ENCODE measurements at regions not wholly inside any gene's neighbourhood (a gene's known extent, or its start where the extent isn't known, plus 50 kb on each side); places are given as distances from the start of the nearest gene placed in this dataset.
"Not testable (repeated sequence)": the region's sequence is repeated elsewhere in the genome, so short reads cannot be mapped to it uniquely, and the experiment has no call there.

- Histone ChIP-seq H3K27ac (no peak overlapping the region), H3K4me1 (replicated peaks in 1 of 2) (no peaks in the 10 kb centered on the region), H3K4me3 (no peak overlapping the region)
- ATAC-seq (replicated peaks in 6 of 8), result no peak
- 0 to 67% (median 45%) methylated on average over 2 to 5 of the region's 5 CpGs; no CpG with 5 or more reads in 1 of the 10 experiments for WGBS, 10 experiments
- in situ Hi-C loops (cut with MboI; ENCODE audit: low pct_unique_long_range_greater_than_20kb in 2 of 9, low sequenced_read_pairs in 9 of 9, unreplicated experiment in 9 of 9), result no loop called here
Measured at GRCh38 chr7:118436663-118437062, 212.2 kb downstream of the ANKRD7 start.

DNA sequence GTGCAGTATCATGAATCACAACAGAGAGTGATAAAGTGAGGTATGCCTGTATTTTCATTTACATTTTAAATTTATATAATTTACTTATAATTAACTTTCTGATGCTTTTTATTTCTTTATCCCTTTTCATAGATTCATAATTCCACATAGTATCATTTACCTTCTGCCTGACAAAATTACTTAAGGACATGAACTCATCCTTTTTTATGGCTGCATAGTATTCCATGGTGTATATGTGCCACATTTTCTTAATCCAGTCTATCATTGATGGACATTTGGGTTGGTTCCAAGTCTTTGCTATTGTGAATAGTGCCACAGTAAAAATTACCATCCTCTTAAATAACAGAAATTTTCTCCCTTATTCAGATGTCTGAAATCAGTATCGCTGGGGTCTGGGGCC, 224.5 kb downstream of the ANKRD7 start:
- WGBS, 10 experiments, result 91 to 100% (median 100%) methylated on average over 1 of the region's 1 CpG; no CpG with 5 or more reads in 7 of the 10 experiments

GRCh38 chr7:118449797-118450567, 225.5 kb downstream of the ANKRD7 start:
- Histone ChIP-seq H3K4me1 (replicated peaks in 1 of 2) (no peaks in the 10 kb centered on the region), H3K27ac (no peak overlapping the region), H3K4me3 (no peak overlapping the region)
- in situ Hi-C loops (cut with MboI; ENCODE audit: low pct_unique_long_range_greater_than_20kb in 2 of 9, low sequenced_read_pairs in 9 of 9, unreplicated experiment in 9 of 9), result no loop called here
- WGBS, 10 experiments, result 0 to 100% (median 75%) methylated on average over 1 to 2 of the region's 2 CpGs; no CpG with 5 or more reads in 2 of the 10 experiments
- peak in 2 of 8 experiments; percentile 41 to 65 for ATAC-seq (replicated peaks in 6 of 8)

More for the DNA sequence above, 224.5 kb downstream of the ANKRD7 start:
- in situ Hi-C loops (cut with MboI; ENCODE audit: low pct_unique_long_range_greater_than_20kb in 2 of 9, low sequenced_read_pairs in 9 of 9, unreplicated experiment in 9 of 9); H3K4me1 ChIP-seq (replicated peaks in 1 of 2); ATAC-seq (replicated peaks in 6 of 8); H3K4me3 ChIP-seq; H3K27ac ChIP-seq: not testable (repeated sequence)

GRCh38 chr7:118452128-118452527, 227.6 kb downstream of the ANKRD7 start:
- H3K4me1 ChIP-seq (replicated peaks in 1 of 2), result no peaks in the 10 kb centered on the region
- no peak overlapping the region for H3K4me3 ChIP-seq
- no peak overlapping the region for H3K27ac ChIP-seq
- in situ Hi-C loops (cut with MboI; ENCODE audit: low pct_unique_long_range_greater_than_20kb in 2 of 9, low sequenced_read_pairs in 9 of 9, unreplicated experiment in 9 of 9), result no loop called here
- ATAC-seq (replicated peaks in 6 of 8), result no peak

DNA sequence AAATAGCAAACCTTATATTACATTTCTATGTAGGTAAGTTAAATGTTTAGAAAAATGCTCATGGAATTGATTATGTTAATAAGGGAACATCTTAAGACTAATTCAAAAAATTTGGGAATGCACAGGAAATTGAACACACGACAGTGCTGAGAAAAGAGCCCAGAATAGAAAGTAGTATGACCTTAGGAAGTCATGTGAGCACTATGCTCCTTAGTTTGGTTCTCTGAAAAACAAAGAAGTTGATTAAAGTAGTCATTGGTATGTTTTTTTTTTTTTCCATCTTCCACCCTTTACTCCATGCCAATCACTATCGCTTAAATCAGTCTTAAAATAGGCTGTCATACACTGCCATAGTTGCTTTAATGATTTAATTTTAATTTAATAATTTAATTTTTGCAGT, 242.9 kb downstream of the ANKRD7 start:
- no peak overlapping the region for H3K4me3 ChIP-seq
- WGBS, 10 experiments, result 0 to 100% (median 73%) methylated on average over 1 to 2 of the region's 2 CpGs
- no peaks in the 10 kb centered on the region for H3K4me1 ChIP-seq (replicated peaks in 1 of 2)
- in situ Hi-C loops (cut with MboI; ENCODE audit: low pct_unique_long_range_greater_than_20kb in 2 of 9, low sequenced_read_pairs in 9 of 9, unreplicated experiment in 9 of 9), result no loop called here
- no peak for ATAC-seq (replicated peaks in 6 of 8)
- H3K27ac ChIP-seq, result no peak overlapping the region

GRCh38 chr7:118472581-118472980, 248.1 kb downstream of the ANKRD7 start:
- Histone ChIP-seq H3K4me3 (no peak overlapping the region), H3K27ac (no peak overlapping the region), H3K4me1 (replicated peaks in 1 of 2) (no peaks in the 10 kb centered on the region)
- 0 to 100% (median 79%) methylated on average over 1 to 3 of the region's 3 CpGs for WGBS, 10 experiments
- in situ Hi-C loops (cut with MboI; ENCODE audit: low pct_unique_long_range_greater_than_20kb in 2 of 9, low sequenced_read_pairs in 9 of 9, unreplicated experiment in 9 of 9), result no loop called here
- ATAC-seq (replicated peaks in 6 of 8), result no peak

DNA sequence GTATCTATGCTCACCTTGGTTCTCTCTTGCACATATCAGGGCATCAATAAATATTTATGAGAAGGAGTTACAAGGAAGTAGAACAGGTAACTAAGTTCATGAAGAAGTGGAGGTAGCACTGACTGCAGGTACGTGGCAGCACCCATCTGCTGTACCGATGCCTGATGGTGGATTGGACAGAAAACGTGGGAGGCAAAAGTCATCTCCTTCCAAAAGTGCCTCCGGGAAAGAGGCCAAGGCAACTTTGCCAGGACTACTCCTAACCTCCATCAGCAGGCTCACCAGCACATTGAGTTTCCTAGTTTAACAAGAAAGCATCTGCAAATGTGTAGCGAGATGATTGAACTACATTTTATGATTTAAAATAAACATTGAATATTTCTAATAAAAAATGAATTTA, 248.8 kb downstream of the ANKRD7 start:
- in situ Hi-C loops (cut with MboI; ENCODE audit: low pct_unique_long_range_greater_than_20kb in 2 of 9, low sequenced_read_pairs in 9 of 9, unreplicated experiment in 9 of 9), result no loop called here
- H3K27ac ChIP-seq, result no peak overlapping the region
- H3K4me3 ChIP-seq, result no peak overlapping the region
- ATAC-seq (replicated peaks in 6 of 8), result no peak
- H3K4me1 ChIP-seq (replicated peaks in 1 of 2), result no peaks in the 10 kb centered on the region
- 0 to 93% (median 85%) methylated on average over 1 to 5 of the region's 5 CpGs for WGBS, 10 experiments

- no peak overlapping the region for H3K4me3 ChIP-seq
- ATAC-seq (replicated peaks in 6 of 8), result no peak
- no peaks in the 10 kb centered on the region for H3K4me1 ChIP-seq (replicated peaks in 1 of 2)
- in situ Hi-C loops (cut with MboI; ENCODE audit: low pct_unique_long_range_greater_than_20kb in 2 of 9, low sequenced_read_pairs in 9 of 9, unreplicated experiment in 9 of 9), result no loop called here
- WGBS, 10 experiments, result 0 to 100% (median 50%) methylated on average over 1 to 2 of the region's 2 CpGs; no CpG with 5 or more reads in 2 of the 10 experiments
- no peak overlapping the region for H3K27ac ChIP-seq
Measured at GRCh38 chr7:118476036-118476435, 251.5 kb downstream of the ANKRD7 start.

DNA sequence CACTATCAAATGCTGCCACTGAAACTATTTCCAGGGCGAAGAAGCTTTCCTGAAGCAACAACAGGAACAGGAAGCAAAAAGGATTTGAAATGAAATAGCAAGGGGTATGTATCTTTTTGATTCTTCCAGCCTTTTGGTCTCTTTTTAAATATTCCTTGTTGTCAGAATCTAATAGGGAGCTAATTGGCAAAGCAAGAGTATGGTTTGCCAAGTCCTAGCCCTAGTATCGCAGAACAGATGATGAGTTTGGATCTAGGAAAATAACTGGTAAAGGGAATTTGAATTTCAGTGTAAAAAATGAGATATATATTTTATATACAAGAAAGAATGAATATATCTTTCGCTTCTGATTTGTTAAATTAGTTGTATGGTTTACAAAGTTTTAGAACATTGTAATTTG, 252.5 kb downstream of the ANKRD7 start:
- ATAC-seq (replicated peaks in 6 of 8), result no peak
- 0 to 90% (median 85%) methylated on average over 1 to 3 of the region's 3 CpGs for WGBS, 10 experiments
- H3K27ac ChIP-seq, result no peak overlapping the region
- no peak overlapping the region for H3K4me3 ChIP-seq
- in situ Hi-C loops (cut with MboI; ENCODE audit: low pct_unique_long_range_greater_than_20kb in 2 of 9, low sequenced_read_pairs in 9 of 9, unreplicated experiment in 9 of 9), result no loop called here
- no peaks in the 10 kb centered on the region for H3K4me1 ChIP-seq (replicated peaks in 1 of 2)

- in situ Hi-C loops (cut with MboI; ENCODE audit: low pct_unique_long_range_greater_than_20kb in 2 of 9, low sequenced_read_pairs in 9 of 9, unreplicated experiment in 9 of 9), result no loop called here
Measured at GRCh38 chr7:118478236-118478635, 253.7 kb downstream of the ANKRD7 start.

GRCh38 chr7:118478931-118479330, 254.4 kb downstream of the ANKRD7 start:
- no peak for ATAC-seq (replicated peaks in 6 of 8)
- in situ Hi-C loops (cut with MboI; ENCODE audit: low pct_unique_long_range_greater_than_20kb in 2 of 9, low sequenced_read_pairs in 9 of 9, unreplicated experiment in 9 of 9), result no loop called here
- Histone ChIP-seq H3K27ac (no peak overlapping the region), H3K4me1 (replicated peaks in 1 of 2) (no peaks in the 10 kb centered on the region), H3K4me3 (no peak overlapping the region)
- 0 to 90% (median 67%) methylated on average over 1 to 2 of the region's 2 CpGs for WGBS, 10 experiments

More at GRCh38 chr7:118478236-118478635, 253.7 kb downstream of the ANKRD7 start:
- H3K27ac ChIP-seq, result no peak overlapping the region
- no peaks in the 10 kb centered on the region for H3K4me1 ChIP-seq (replicated peaks in 1 of 2)
- 0 to 100% (median 89%) methylated on average over 1 to 3 of the region's 4 CpGs; no CpG with 5 or more reads in 2 of the 10 experiments for WGBS, 10 experiments
- ATAC-seq (replicated peaks in 6 of 8), result no peak
- H3K4me3 ChIP-seq, result no peak overlapping the region

- WGBS, 10 experiments, result 13 to 81% (median 57%) methylated on average over 1 to 5 of the region's 5 CpGs; no CpG with 5 or more reads in 1 of the 10 experiments
- H3K27ac ChIP-seq, result no peak overlapping the region
- no peak overlapping the region for H3K4me3 ChIP-seq
- ATAC-seq (replicated peaks in 6 of 8), result peak in 2 of 8 experiments; percentile 35 to 48
- in situ Hi-C loops (cut with MboI; ENCODE audit: low pct_unique_long_range_greater_than_20kb in 2 of 9, low sequenced_read_pairs in 9 of 9, unreplicated experiment in 9 of 9), result no loop called here
- no peaks in the 10 kb centered on the region for H3K4me1 ChIP-seq (replicated peaks in 1 of 2)
Measured at GRCh38 chr7:118492466-118492865, 268.0 kb downstream of the ANKRD7 start.

- Histone ChIP-seq H3K27ac (no peak overlapping the region), H3K4me3 (no peak overlapping the region), H3K4me1 (replicated peaks in 1 of 2) (no peaks in the 10 kb centered on the region)
- ATAC-seq (replicated peaks in 6 of 8), result no peak
- in situ Hi-C loops (cut with MboI; ENCODE audit: low pct_unique_long_range_greater_than_20kb in 2 of 9, low sequenced_read_pairs in 9 of 9, unreplicated experiment in 9 of 9), result no loop called here
Measured at GRCh38 chr7:118496138-118496644, 271.7 kb downstream of the ANKRD7 start.

DNA sequence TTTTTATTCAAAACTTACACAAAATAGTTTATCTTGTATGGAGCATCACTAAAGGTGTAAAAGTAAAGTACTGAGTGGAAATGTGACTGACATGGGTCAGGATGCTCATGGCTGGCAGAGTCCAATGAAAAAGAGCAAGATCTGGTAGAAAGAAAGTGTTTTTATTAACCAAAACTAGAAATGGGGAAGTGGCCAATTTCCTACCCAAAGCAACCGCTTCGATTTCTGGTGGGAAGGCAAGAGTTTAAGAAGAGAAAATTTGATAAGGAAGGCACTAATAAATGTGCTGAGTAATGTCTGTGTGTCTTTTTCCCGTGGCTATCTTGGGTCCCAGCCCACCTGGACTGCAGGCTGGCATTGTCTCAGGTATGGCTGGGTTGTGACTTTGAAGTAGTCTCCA, 277.7 kb downstream of the ANKRD7 start:
- Histone ChIP-seq H3K4me3 (no peak overlapping the region), H3K27ac (no peak overlapping the region), H3K4me1 (replicated peaks in 1 of 2) (no peaks in the 10 kb centered on the region)
- in situ Hi-C loops (cut with MboI; ENCODE audit: low pct_unique_long_range_greater_than_20kb in 2 of 9, low sequenced_read_pairs in 9 of 9, unreplicated experiment in 9 of 9), result no loop called here
- WGBS, 10 experiments, result 0 to 92% (median 72%) methylated on average over 1 to 3 of the region's 3 CpGs
- no peak for ATAC-seq (replicated peaks in 6 of 8)
